Renal cortical epithelial cell (primary cell): ENCODE measurements at regions not wholly inside any gene's neighbourhood (a gene's known extent, or its start where the extent isn't known, plus 50 kb on each side); places are given as distances from the start of the nearest gene placed in this dataset.
"Not testable (repeated sequence)": the region's sequence is repeated elsewhere in the genome, so short reads cannot be mapped to it uniquely, and the experiment has no call there.

Source experiments
- DNase-seq: peaks from one replicate; pipeline ENCODE4 v3.0.0-alpha.2; 2011; ENCODE audit warnings: low read depth

GRCh38 chr7:125468855-125469174 lies 539.2 kb upstream of the POT1 start:
- DNase-seq: no peak

DNA sequence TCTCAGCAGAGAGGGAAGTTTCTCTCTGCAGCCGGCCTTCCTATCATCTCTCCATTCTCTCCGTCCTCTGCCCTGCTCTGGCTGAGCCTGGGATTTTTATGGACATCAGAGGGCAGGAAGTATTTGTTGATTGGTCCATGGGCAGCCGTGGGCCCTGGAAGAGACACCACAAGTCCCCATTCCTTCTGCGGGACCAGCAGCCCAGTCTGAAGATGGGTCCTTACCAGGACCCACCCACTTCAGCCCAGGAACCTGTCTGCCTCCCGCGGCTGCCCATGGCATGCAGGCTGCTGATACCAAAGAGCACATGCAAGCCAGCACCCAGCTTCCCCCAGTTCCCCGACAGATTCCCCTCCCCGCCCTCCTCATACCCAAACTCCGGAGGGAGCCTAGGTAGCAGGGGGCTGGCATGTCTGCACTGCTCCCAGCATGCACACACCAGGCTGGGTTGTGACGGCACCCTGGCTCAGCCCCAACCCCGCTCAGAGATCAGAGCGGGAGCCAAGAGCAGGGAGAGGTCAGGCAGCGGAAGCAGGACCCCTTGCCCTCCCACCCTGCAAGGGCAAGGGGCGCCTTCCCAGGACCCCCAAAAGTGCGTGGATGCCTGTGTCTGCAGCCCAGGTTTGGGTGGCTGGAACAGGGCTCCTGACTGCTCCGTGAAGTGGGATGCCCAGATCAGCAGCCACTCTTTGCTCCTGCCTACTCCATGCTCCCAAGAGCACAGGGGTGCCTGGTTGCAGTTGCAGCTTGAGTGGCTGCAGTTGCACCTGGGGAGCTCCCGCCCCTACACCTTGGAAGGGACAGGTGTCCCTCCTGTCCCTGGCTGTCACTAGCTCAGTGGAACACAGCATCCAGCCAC lies 538.6 kb upstream of the POT1 start:
- DNase-seq: no peak

- DNase-seq: no peak
Observed at GRCh38 chr7:125465527-125465926, 535.9 kb upstream of the POT1 start.

- no peak for DNase-seq
Observed at GRCh38 chr7:125462615-125463014, 533.0 kb upstream of the POT1 start.

GRCh38 chr7:125459038-125459437 lies 529.4 kb upstream of the POT1 start:
- DNase-seq: no peak

DNA sequence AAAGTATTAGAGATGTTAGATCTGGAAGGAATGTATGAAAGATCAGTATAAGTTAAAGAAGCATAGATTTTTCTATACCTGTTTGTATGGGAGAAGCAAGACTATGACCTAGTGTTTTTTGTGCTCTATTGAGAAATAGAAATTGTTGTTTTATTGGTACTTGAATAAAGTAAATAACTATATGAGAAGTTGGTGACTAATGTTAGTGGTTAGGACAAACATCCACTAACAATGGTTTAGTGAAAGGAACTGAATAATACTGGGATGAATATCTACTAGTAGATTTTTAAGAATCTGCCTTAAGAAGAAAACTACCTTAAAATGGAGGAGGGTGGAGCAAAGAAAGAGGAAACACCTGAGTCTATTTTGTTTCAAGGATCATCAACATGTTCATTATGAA lies 521.1 kb upstream of the POT1 start:
- peak; percentile 46 for DNase-seq

GRCh38 chr7:125445836-125446235 lies 516.2 kb upstream of the POT1 start:
- no peak for DNase-seq

GRCh38 chr7:125444864-125445263 lies 515.2 kb upstream of the POT1 start:
- DNase-seq: no peak

DNA sequence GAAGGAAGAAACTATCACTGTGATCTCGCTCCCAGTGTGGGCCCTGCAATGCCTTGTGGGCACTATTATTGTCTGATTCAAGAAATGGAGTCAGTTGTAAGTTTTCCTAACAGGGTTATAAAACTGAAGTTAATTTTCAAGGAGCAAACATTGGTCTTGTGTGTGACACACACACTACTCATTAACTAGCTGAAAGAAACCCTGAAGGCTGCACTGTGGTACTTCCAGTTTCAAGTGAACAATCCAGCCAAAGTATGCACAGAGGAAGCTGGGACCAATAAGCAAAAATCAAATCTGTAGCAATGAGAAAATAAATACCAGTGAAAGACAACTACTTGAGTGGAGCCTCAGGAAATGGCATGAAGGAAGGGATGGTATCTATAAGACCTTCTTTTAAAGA lies 506.6 kb upstream of the POT1 start:
- DNase-seq: peak; percentile 86

DNA sequence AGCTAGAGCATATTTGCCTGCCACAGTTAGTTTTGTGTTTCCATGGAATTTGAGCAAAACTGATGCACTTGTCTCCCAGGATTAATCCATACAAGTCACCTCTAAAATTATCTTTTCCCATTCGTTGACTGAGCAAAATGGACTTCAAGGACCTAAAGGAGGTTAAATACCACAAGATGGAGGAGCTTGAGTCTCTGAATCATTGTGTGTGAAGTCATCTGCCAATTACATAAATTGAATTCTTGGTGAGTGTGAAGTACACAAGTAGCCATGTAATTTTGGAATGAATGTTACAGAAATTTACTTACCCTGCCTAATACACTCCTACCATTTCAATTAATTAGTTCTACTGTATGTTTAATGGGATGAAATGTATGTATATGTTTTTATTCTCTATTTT lies 501.7 kb upstream of the POT1 start:
- no peak for DNase-seq

DNA sequence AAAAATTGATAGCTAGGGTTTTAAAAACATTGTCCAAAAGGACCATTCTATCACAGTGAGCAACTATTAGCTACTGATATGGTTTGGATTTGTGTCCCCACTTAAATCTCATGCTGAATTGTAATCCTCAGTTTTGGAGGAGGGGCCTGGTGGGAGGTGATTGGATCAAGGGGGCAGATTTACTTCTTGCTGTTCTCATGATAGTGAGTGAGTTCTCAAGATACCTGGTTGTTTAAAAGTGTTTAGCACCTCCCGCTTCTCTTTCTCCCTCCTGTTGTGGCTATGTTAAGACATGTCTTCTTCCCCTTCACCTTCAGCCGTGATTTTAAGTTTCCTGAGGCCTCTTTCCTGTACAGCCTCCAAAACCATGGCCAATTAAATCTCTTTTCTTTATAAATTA lies 500.4 kb upstream of the POT1 start:
- DNase-seq: no peak

GRCh38 chr7:125427676-125428075 lies 498.1 kb upstream of the POT1 start:
- no peak for DNase-seq

DNA sequence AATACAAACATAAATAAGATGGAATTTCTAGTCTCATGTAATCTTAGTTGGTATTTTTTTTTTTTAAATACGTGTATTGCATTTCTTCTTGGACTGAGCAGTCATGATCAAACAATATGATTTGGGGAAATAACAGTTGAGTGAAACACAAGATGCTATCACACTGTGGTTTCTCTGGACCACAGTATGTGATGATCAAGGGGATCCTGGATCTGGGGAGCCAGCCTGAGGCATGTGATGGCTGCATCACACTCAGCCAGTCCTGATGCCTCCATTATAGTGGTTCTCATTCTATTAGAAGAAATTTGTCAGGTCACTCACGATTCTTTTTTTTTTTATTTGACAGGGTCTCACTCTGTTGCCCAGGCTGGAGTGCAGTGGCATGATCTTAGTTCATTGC lies 495.9 kb upstream of the POT1 start:
- no peak for DNase-seq

DNA sequence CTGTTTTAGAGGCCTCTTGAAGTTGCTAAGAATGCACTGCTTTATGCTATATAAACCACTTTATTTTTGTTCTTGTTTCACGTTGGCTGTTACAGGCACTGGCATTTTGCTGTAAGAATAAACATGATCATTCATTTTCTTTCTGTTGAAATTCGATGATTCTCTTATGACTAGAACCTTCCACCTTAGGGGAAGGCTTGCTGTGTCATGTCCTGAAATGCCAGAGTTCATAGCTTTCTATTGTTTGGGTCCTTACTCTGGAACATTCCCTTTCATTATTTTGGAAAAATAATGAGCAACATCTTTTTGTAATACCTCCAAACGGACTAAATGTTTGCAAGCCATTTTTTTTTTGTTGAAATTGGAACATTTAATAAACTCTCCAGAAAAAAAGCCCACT lies 495.1 kb upstream of the POT1 start:
- peak; percentile 7 for DNase-seq

DNA sequence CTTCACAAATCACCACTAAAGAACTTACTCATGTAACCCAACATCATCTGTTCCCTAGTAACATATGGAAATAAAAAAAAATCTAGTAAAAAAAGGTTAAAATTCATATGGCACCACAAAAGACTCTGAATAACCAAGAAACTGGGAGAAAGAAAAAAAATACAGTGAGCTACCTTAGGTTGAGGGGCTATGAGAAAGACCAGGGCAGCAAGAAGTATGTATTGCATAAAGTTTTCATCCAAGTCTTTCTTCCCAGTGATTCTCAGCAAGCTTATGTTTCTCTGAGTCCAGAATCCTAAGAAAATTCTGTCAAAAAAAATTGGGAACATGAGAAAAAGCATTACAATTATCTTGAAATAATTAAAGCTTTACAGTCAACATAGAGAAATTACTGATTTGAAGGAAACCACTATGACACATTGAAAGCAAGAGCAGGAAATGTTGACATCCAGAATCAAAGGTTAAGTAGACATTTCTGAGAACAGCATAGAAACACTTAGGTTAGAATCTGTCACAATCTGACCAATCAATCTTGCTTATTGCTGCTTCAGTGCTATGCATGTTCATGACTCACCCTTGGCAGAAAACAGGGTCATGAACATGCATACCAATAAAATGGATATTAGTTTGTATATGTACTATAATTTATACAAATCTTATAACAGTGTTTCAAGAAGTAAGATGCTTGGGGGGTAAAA lies 494.0 kb upstream of the POT1 start:
- DNase-seq: peak; percentile 80

GRCh38 chr7:125421407-125421806 lies 491.8 kb upstream of the POT1 start:
- DNase-seq: not testable (repeated sequence)

- DNase-seq: no peak
Observed at GRCh38 chr7:125412890-125413665, 483.5 kb upstream of the POT1 start.

- no peak for DNase-seq
Observed at GRCh38 chr7:125409921-125410320, 480.3 kb upstream of the POT1 start.

DNA sequence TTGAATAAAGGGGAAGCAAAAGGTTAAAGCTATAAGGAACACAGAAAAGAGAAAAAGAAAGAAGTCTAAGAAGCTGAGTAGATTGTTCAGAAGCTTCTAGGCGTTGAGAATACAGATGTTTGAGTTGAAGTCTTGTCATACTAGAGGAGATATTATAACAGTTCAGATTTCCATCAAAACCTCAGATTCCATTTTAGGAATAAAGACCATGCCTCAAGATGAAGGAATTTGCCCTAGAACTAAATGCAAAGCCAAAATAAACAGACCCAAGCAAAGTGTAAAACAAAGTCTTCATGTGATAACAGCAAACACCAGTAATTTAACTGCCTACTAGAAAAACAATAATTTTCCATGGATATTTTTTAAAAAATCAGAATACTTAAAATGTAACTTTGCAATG lies 476.5 kb upstream of the POT1 start:
- no peak for DNase-seq

- DNase-seq: no peak
Observed at GRCh38 chr7:125399408-125399807, 469.8 kb upstream of the POT1 start.

DNA sequence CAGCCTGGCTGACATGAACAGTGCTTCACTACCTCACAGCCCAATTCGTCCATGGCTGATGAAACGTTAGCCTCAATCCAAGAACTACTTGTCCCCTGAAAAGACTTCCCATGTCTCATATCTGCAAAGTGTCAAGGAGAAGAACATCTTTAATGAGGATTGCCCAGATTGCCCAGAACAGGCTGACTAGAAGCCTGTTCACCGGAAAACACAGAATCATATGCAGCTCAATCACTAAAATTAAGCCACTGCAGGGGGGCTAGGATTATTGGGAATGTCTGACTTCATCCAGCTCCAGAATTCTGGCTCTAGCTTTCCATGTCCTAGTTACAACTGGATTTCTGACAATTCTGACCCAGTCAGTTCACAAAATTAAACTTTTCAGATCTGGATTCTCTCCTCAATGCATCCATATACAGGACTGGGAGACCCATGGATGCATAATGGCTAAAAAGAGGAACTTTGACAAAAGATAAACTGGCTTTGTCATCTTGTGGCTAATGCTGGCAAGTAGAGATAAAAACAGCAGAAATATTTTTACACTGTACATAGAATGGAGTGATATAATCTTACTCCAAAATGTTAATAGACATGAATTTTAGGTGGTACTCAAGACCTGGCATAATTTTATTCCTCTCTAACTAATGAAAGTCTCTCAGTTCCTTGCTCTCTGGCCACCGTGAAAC lies 467.0 kb upstream of the POT1 start:
- DNase-seq: no peak

- peak; percentile 42 for DNase-seq
Observed at GRCh38 chr7:125391921-125392320, 462.3 kb upstream of the POT1 start.
